Stimulated activated CD4-positive, alpha-beta T cell treated with anti-CD3 and anti-CD28 coated beads, TNF-alpha, amount 100 ng/mL, for 4 hours (primary cell): ENCODE measurements at regions not wholly inside any gene's neighbourhood (a gene's known extent, or its start where the extent isn't known, plus 50 kb on each side); places are given as distances from the start of the nearest gene placed in this dataset.
"Not testable (repeated sequence)": the region's sequence is repeated elsewhere in the genome, so short reads cannot be mapped to it uniquely, and the experiment has no call there.

ENCODE experiments used
- DNase-seq, 3 experiments: peaks; one replicate each; pipeline ENCODE4 v3.0.0-alpha.2; 2020; ENCODE audit warnings: low read depth in 3 of 3

DNA sequence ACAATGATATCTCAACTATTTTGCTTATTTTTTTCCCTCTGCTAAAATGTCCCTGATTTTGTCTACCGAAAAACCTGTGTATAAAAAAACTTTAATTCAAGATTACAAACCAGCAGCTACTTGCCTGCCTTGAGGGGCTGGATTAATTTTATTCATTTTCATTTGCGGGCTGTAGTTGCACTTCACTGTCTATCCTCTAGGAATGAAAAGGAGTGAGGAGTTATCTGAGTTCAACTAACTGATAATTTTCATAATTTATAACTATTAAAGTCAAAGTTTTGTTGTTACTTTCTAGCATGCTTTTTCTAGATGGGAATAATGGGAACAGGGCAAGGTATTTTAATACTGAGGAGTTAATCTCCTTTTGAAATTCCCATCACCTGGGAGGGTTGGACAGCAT, 50.3 kb upstream of the AGTPBP1 start:
- DNase-seq = not testable (repeated sequence)

- peak in 1 of 3 experiments; percentile 2 for DNase-seq
Observed at GRCh38 chr9:85802978-85803695, 61.4 kb upstream of the AGTPBP1 start.

GRCh38 chr9:85804847-85805133, 63.0 kb upstream of the AGTPBP1 start:
- DNase-seq = not testable (repeated sequence)

GRCh38 chr9:85805134-85806005, 63.6 kb upstream of the AGTPBP1 start:
- peak; percentile 37 to 61 (median 51) for DNase-seq

GRCh38 chr9:85808329-85808728, 66.6 kb upstream of the AGTPBP1 start:
- not testable (repeated sequence) for DNase-seq

- DNase-seq = not testable (repeated sequence)
Observed at GRCh38 chr9:85813388-85813787, 71.6 kb upstream of the AGTPBP1 start.

DNA sequence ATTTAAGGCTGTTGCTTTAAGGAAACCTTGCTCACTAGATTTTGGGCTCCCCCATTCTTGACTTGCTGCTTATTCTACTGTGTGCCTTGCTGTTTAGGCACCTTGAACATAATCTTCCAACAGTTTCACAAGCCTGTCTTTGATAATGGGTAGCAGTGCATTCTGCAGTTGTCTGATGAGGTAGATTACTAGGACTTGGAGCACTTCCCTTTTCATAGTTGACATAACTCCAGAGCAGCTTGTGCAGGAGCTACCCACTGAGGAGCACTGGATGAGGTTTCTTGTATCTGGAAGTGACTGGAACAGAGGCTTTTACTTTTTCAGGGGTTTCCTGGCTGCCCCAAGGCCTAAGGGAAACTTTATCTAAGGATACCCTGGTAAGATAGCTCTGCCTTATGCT, 73.0 kb upstream of the AGTPBP1 start:
- not testable (repeated sequence) for DNase-seq

GRCh38 chr9:85818971-85819370, 77.2 kb upstream of the AGTPBP1 start:
- DNase-seq = not testable (repeated sequence)

DNA sequence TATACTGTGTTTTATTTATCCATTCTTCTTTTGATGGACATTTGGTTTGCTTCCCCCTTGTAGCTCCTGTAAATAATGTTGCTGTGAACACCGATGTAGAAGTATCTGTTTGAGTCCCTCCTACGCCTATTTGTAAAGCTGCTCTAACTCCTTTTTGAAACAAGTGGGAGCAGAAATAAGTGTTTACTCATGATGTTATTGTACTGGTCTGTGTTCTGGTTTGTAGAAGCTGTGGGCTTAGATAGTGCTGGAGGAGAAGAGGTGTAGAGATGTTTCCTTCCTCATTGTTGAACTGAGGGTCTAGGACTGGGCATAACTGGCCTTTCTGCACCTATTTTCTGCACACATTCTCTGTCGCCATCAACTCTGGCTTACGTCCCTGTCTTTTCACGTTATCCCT, 78.8 kb upstream of the AGTPBP1 start:
- DNase-seq = not testable (repeated sequence)

DNA sequence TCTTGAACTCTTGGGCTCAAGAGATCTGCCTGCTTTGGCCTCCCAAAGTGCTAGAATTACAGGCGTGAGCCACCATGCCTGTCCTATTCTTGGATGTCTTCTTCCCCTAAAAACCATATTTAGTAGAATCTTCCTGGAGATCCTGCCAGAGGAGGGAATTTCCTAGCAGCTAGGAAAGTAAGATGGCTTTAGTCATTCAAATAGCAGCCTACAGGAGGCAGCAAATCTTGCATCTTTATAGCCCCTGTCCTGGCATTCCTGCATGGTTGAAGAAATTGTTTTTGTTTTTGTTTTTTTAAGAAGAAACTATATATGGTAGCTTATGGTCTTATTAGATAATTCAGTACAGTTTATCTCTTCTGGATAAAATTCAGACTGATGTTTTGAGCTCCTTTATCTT, 83.2 kb upstream of the AGTPBP1 start:
- not testable (repeated sequence) for DNase-seq

DNA sequence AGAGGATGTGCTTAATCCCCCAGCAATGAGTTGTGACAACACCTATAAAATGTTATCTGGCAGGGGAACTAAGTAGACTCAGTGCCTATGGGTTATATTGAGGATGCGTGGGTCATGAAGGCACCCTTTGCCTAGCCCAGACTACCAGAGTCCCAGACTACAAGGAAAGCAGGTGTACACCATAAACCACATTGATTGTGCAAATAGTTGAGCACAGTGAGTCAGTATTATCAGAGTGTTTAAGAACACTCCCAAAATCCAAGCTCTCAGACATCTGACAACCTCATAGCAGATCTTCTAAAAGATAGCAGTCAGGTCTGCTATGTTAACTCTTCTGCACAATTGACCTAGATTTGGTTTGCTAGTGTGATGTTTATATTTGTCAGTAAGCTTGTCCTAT, 92.8 kb upstream of the AGTPBP1 start:
- DNase-seq = not testable (repeated sequence)

DNA sequence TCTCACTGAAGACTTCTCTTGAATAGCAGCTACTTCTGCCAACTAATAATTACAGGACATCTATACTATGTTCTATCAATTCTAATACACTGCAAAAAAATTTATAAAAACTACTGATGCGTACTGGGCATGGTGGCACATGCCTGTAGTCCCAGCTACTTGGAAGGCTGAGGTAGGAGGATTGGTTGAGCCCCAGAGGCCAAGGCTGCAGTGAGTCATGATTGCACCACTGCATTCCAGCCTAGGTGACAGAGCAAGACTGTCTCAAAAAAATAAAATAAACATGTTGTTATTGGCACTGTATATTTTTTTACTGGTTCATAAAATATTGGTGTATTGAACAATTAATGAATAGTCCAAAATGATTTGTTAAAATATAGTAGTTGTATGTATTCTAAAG, 97.0 kb upstream of the NAA35 start:
- not testable (repeated sequence) for DNase-seq

DNA sequence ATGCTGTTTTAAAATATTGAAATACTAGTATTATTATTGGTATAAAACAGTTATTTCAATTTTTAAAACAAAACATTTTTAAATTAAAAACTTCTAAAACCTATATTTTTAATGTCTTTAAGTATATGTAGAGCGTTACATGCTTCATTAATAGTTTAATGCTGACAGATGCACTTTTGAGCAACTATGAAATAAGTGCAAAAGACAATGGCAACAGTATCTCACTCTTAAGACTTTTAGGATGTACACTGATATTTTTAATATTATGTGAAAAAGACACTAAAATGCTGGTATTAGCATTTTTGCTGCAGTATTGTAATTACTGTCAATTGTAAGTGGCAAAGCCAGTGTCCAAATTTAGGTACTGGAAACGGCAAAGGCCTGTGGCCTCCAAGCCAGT, 93.2 kb upstream of the NAA35 start:
- not testable (repeated sequence) for DNase-seq

GRCh38 chr9:85858056-85858750, 82.7 kb upstream of the NAA35 start:
- no peak for DNase-seq

DNA sequence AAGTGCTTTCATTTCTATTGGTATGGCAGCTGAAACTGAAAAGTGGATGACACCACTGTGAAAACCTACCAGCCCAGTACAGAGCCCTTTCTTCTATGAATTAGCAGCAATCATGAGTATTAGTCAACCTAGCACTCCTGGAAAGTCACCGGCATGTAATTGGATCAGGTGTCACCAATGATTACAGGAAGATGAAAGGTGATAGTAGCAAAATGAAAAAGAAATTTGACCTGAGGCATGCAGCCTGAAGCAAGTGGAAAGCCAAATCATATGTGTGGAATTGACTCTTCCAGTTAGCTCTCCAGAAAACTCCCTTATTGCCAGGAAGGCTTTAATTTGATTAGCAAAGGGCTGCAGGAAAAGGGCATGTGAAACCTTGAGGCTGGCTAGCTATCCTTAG, 81.2 kb upstream of the NAA35 start:
- no peak for DNase-seq

DNA sequence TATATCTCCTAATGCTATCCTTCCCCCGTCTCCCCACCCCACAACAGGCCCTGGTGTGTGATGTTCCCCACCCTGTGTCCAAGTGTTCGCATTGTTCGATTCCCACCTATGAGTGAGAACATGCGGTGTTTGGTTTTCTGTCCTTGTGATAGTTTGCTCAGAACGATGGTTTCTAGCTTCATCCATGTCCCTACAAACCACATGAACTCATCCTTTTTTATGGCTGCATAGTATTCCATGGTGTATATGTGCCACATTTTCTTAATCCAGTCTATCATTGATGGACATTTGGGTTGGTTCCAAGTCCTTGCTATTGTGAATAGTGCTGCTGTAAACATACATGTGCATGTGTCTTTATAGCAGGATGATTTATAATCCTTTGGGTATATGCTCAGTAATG, 79.1 kb upstream of the NAA35 start:
- DNase-seq = not testable (repeated sequence)

GRCh38 chr9:85863875-85864274, 77.1 kb upstream of the NAA35 start:
- DNase-seq = no peak

- no peak for DNase-seq
Observed at GRCh38 chr9:85871008-85871407, 69.9 kb upstream of the NAA35 start.

GRCh38 chr9:85871683-85872082, 69.3 kb upstream of the NAA35 start:
- not testable (repeated sequence) for DNase-seq

GRCh38 chr9:85872463-85872862, 68.5 kb upstream of the NAA35 start:
- no peak for DNase-seq

DNA sequence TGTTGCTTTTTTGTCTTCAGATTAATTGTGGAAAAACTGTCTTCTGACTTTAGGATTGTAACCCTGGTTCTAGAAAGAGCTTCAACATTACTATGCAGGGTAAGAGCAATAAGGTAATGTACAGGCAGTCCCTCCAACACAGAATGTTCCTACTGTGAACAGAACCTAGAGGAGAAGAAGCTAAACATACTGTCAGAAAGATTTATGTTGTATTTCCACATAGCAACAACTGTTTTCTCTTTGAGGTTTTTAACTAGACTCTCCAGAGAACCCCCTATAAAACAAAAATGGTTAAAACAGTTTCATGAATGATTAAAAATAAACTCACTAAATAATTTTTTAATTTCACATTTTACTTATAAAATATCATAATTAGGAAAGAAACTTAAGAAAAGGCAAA, 64.3 kb upstream of the NAA35 start:
- DNase-seq = no peak

DNA sequence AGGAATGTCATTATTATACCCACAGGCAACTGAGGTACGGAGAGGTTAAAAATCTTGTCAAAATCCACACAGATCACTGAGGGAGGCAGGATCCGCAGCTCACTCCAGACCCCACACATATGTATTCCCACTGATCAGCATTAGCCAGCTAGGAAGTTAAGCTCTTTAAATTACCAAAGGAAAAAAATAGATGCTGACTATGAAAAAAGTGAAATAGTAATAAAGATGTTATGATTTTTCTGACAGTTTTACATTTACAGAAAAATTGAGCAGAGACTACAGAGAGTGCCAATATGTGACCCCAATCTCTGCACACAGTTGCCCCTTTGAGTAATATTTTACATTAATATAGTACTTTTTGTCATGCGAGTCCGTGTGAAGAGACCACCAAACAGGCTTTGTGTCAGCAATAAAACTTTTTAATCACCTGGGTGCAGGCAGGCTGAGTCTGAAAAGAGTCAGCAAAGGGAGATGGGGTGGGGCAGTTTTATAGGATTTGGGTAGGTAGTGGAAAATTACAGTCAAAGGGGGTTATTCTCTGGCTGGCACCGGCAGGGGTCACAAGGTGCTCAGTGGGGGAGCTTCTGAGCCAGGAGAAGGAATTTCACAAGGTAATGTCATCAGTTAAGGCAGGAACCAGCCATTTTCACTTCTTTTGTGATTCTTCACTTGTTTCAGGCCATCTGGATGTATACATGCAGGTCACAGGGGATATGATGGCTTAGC, 61.9 kb upstream of the NAA35 start:
- DNase-seq = not testable (repeated sequence)
